ENCODE measurements at regions not wholly inside any gene's neighbourhood (a gene's known extent, or its start where the extent isn't known, plus 50 kb on each side); places are given as distances from the start of the nearest gene placed in this dataset.

- Histone ChIP-seq H3K36me3 (no peaks in the 10 kb centered on the region), H3K27ac (no peak overlapping the region), H3K9me3 (no peaks in the 10 kb centered on the region), H3K27me3 (no peaks in the 10 kb centered on the region), H3K4me1 (no peaks in the 10 kb centered on the region), H3K4me3 (no peak overlapping the region)
- no peak for DNase-seq (ENCODE audit: low spot score in 2 of 2)
- WGBS, 2 donors: 81 to 86% methylated on average over 3 of the region's 3 CpGs
- no peak for TF ChIP-seq POLR2A (IDR thresholded peaks at IDR 0.05)
- TF ChIP-seq CTCF (IDR thresholded peaks at IDR 0.05): no peak
- TF ChIP-seq EP300 (IDR thresholded peaks at IDR 0.05): no peak
These were observed 681.0 kb upstream of the KIF2B start for GRCh38 chr17:53141731-53142130.

- WGBS, 2 donors: 64 to 65% methylated on average over 3 of the region's 3 CpGs
- Histone ChIP-seq H3K27me3 (no peaks in the 10 kb centered on the region), H3K9me3 (no peaks in the 10 kb centered on the region), H3K36me3 (no peaks in the 10 kb centered on the region), H3K27ac (no peak overlapping the region), H3K4me1 (no peaks in the 10 kb centered on the region), H3K4me3 (no peak overlapping the region)
- DNase-seq (ENCODE audit: low spot score in 2 of 2): no peak
- TF ChIP-seq EP300 (IDR thresholded peaks at IDR 0.05) (no peak), POLR2A (IDR thresholded peaks at IDR 0.05) (no peak)
These were observed 681.4 kb upstream of the KIF2B start for GRCh38 chr17:53141280-53141679.

- Histone ChIP-seq H3K9me3 (no peaks in the 10 kb centered on the region), H3K4me1 (no peaks in the 10 kb centered on the region), H3K27ac (no peak overlapping the region), H3K4me3 (no peak overlapping the region), H3K36me3 (no peaks in the 10 kb centered on the region), H3K27me3 (no peaks in the 10 kb centered on the region)
- DNase-seq (ENCODE audit: low spot score in 2 of 2): no peak
- TF ChIP-seq CTCF (IDR thresholded peaks at IDR 0.05) (no peak), EP300 (IDR thresholded peaks at IDR 0.05) (no peak), POLR2A (IDR thresholded peaks at IDR 0.05) (no peak)
These were observed 684.9 kb upstream of the KIF2B start for GRCh38 chr17:53137869-53138268.

GRCh38 chr17:53135969-53136368, 686.8 kb upstream of the KIF2B start:
- WGBS, 2 donors: 78 to 82% methylated on average over 3 of the region's 3 CpGs
- DNase-seq (ENCODE audit: low spot score in 2 of 2): no peak
- Histone ChIP-seq H3K27me3 (no peaks in the 10 kb centered on the region), H3K27ac (no peak overlapping the region), H3K36me3 (no peaks in the 10 kb centered on the region), H3K9me3 (no peaks in the 10 kb centered on the region), H3K4me3 (no peak overlapping the region), H3K4me1 (no peaks in the 10 kb centered on the region)
- TF ChIP-seq EP300 (IDR thresholded peaks at IDR 0.05) (no peak), POLR2A (IDR thresholded peaks at IDR 0.05) (no peak), CTCF (IDR thresholded peaks at IDR 0.05) (no peak)

GRCh38 chr17:53134548-53134947, 688.2 kb upstream of the KIF2B start:
- Histone ChIP-seq H3K4me3 (no peak overlapping the region), H3K36me3 (no peaks in the 10 kb centered on the region), H3K27me3 (no peaks in the 10 kb centered on the region), H3K27ac (no peak overlapping the region), H3K4me1 (no peaks in the 10 kb centered on the region), H3K9me3 (no peaks in the 10 kb centered on the region)
- DNase-seq (ENCODE audit: low spot score in 2 of 2): no peak
- 78 to 81% methylated on average over 5 of the region's 5 CpGs for WGBS, 2 donors
- TF ChIP-seq EP300 (IDR thresholded peaks at IDR 0.05): no peak
- no peak for TF ChIP-seq CTCF (IDR thresholded peaks at IDR 0.05)
- no peak for TF ChIP-seq POLR2A (IDR thresholded peaks at IDR 0.05)

- 59% methylated on average over 5 of the region's 5 CpGs for WGBS, 2 donors
- TF ChIP-seq EP300 (IDR thresholded peaks at IDR 0.05) (no peak), POLR2A (IDR thresholded peaks at IDR 0.05) (no peak), CTCF (IDR thresholded peaks at IDR 0.05) (no peak)
These were observed 688.9 kb upstream of the KIF2B start for GRCh38 chr17:53133876-53134275.

More at GRCh38 chr17:53133876-53134275, 688.9 kb upstream of the KIF2B start:
- Histone ChIP-seq H3K36me3 (no peaks in the 10 kb centered on the region), H3K4me1 (no peaks in the 10 kb centered on the region), H3K4me3 (no peak overlapping the region), H3K9me3 (no peaks in the 10 kb centered on the region), H3K27ac (no peak overlapping the region), H3K27me3 (no peaks in the 10 kb centered on the region)
- no peak for DNase-seq (ENCODE audit: low spot score in 2 of 2)

All from tibial nerve (tissue), 4 donors.